ENCODE measurements at regions not wholly inside any gene's neighbourhood (a gene's known extent, or its start where the extent isn't known, plus 50 kb on each side); places are given as distances from the start of the nearest gene placed in this dataset.

DNA sequence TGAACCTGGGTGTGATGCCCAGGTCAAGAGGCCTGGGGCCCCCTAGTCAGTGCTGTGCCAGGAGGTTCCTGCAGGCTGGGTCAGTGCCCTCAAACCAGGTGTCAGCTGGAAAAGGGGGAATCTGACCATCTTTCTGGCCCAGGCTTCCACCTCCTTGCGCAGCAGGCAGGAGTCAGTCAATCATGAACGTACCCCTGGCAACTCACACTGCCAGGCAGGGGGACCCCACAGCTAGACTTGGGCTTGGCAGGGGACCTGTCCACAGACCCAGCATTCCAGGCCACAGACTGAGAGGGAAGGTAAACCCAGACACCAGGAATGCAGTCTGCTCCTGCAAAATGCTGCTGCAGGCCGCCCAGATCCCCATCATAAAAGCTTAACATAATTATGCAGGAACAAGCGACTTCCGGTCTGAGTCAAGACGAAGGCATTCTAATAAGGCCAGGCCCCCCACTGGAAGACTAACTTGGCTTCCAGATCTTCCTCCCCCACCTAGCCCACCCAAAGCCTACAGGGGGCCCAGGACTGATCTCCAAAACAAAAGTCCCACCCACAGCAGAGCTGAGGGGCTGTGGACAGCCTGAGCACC is 156.3 kb downstream of the BCOR start:
- Histone ChIP-seq H3K9ac (ENCODE audit: extremely low read depth, low read length, poor library complexity, severe bottlenecking) (no peak overlapping the region), H3K27ac (ENCODE audit: low read depth, low read length) (no peak overlapping the region), H3K9me3 (ENCODE audit: control insufficient read depth, low read length) (no peaks in the 10 kb centered on the region), H3K4me1 (ENCODE audit: control insufficient read depth, insufficient read depth, low read length) (no peaks in the 10 kb centered on the region), H3K4me3 (ENCODE audit: low read length) (no peak overlapping the region), H3K27me3 (ENCODE audit: control insufficient read depth, insufficient read depth, low read length, poor library complexity, severe bottlenecking) (no peaks in the 10 kb centered on the region), H3K36me3 (ENCODE audit: control insufficient read depth, insufficient read depth, low read length) (no peaks in the 10 kb centered on the region)
- 86% methylated on average over 6 of the region's 6 CpGs; no CpG with 5 or more reads in 1 of the 2 experiments for WGBS, 2 experiments (ENCODE audit: insufficient coverage in 1 of 2, insufficient read length in 1 of 2)
- H3K4me3 Mint-ChIP-seq, result no peak overlapping the region
- DNase-seq, result peak; percentile 69
- TF ChIP-seq, protein P1, sequence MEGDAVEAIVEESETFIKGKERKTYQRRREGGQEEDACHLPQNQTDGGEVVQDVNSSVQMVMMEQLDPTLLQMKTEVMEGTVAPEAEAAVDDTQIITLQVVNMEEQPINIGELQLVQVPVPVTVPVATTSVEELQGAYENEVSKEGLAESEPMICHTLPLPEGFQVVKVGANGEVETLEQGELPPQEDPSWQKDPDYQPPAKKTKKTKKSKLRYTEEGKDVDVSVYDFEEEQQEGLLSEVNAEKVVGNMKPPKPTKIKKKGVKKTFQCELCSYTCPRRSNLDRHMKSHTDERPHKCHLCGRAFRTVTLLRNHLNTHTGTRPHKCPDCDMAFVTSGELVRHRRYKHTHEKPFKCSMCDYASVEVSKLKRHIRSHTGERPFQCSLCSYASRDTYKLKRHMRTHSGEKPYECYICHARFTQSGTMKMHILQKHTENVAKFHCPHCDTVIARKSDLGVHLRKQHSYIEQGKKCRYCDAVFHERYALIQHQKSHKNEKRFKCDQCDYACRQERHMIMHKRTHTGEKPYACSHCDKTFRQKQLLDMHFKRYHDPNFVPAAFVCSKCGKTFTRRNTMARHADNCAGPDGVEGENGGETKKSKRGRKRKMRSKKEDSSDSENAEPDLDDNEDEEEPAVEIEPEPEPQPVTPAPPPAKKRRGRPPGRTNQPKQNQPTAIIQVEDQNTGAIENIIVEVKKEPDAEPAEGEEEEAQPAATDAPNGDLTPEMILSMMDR (conservative IDR thresholded peaks at IDR 0.05), result no peak
- peaks cover 6% of the 10 kb centered on the region for H3K4me1 Mint-ChIP-seq
- peak overlapping the region; percentile 64 for H3K27ac Mint-ChIP-seq
- H3K9me3 Mint-ChIP-seq, result peaks cover 16% of the 10 kb centered on the region
- H3K36me3 Mint-ChIP-seq (ENCODE audit: low read depth), result no peaks in the 10 kb centered on the region
- peaks cover 2% of the 10 kb centered on the region for H3K27me3 Mint-ChIP-seq (ENCODE audit: insufficient read depth)

DNA sequence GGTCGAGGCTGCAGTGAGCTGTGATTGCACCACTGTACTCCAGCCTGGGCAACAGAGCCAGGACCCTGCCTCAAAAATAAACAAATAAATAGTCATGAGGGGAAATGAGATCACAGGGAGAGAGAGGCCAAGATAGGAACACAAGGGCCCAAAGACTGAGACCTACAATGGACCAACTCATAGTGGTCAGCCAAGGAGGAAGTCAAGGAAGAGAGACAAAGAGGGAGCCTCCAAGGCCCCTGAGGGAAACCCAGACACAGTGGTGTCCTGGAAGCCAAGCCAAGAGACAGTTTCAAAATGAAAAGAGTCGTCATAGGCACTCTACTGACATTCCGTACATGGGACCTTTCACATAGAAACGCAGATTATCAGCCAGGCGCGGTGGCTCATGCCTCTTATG is 153.3 kb downstream of the BCOR start:
- TF ChIP-seq, protein P1 (conservative IDR thresholded peaks at IDR 0.05), result no peak
- Histone ChIP-seq H3K9me3 (ENCODE audit: control insufficient read depth, low read length) (no peaks in the 10 kb centered on the region), H3K4me3 (ENCODE audit: low read length) (no peak overlapping the region), H3K27me3 (ENCODE audit: control insufficient read depth, insufficient read depth, low read length, poor library complexity, severe bottlenecking) (no peaks in the 10 kb centered on the region), H3K36me3 (ENCODE audit: control insufficient read depth, insufficient read depth, low read length) (no peaks in the 10 kb centered on the region), H3K4me1 (ENCODE audit: control insufficient read depth, insufficient read depth, low read length) (no peaks in the 10 kb centered on the region), H3K27ac (ENCODE audit: low read depth, low read length) (no peak overlapping the region), H3K9ac (ENCODE audit: extremely low read depth, low read length, poor library complexity, severe bottlenecking) (no peak overlapping the region)
- H3K27me3 Mint-ChIP-seq (ENCODE audit: insufficient read depth), result peaks cover 2% of the 10 kb centered on the region
- DNase-seq, result no peak
- H3K9me3 Mint-ChIP-seq, result peaks cover 18% of the 10 kb centered on the region
- H3K4me3 Mint-ChIP-seq, result no peak overlapping the region
- WGBS, 2 experiments (ENCODE audit: insufficient coverage in 1 of 2, insufficient read length in 1 of 2), result 91 to 100% methylated on average over 3 to 6 of the region's 6 CpGs
- H3K4me1 Mint-ChIP-seq, result peaks cover 10% of the 10 kb centered on the region
- no peak overlapping the region for H3K27ac Mint-ChIP-seq
- H3K36me3 Mint-ChIP-seq (ENCODE audit: low read depth), result no peaks in the 10 kb centered on the region

DNA sequence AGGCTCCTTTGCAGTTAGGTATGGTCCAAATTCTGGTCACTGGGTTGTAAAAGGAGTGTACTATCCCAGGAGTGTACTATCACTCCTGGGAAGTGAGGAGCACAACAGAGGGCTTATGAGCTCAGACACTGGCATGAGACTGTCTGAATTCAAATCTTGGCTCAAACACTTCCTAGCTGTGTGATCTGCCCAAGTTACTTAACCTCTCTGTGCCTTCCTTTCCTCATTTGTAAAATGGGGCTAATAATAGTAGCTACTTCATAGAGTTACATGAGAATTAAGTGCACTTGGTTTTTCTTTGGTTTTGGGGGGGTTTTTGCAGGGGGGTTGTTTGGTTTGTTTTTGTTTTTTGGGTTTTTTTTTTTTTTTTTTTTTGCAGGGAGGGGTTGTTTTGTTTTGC is 152.0 kb downstream of the BCOR start:
- Mint-ChIP-seq H3K27me3 (ENCODE audit: insufficient read depth) (peaks cover 3% of the 10 kb centered on the region), H3K9me3 (peaks cover 29% of the 10 kb centered on the region), H3K4me1 (peaks cover 10% of the 10 kb centered on the region), H3K27ac (no peak overlapping the region), H3K4me3 (no peak overlapping the region), H3K36me3 (ENCODE audit: low read depth) (no peaks in the 10 kb centered on the region)
- Histone ChIP-seq H3K27ac (ENCODE audit: low read depth, low read length) (no peak overlapping the region), H3K36me3 (ENCODE audit: control insufficient read depth, insufficient read depth, low read length) (no peaks in the 10 kb centered on the region), H3K27me3 (ENCODE audit: control insufficient read depth, insufficient read depth, low read length, poor library complexity, severe bottlenecking) (no peaks in the 10 kb centered on the region), H3K9me3 (ENCODE audit: control insufficient read depth, low read length) (no peaks in the 10 kb centered on the region), H3K4me3 (ENCODE audit: low read length) (no peak overlapping the region), H3K4me1 (ENCODE audit: control insufficient read depth, insufficient read depth, low read length) (no peaks in the 10 kb centered on the region), H3K9ac (ENCODE audit: extremely low read depth, low read length, poor library complexity, severe bottlenecking) (no peak overlapping the region)
- no peak for DNase-seq
- TF ChIP-seq, protein P1 (conservative IDR thresholded peaks at IDR 0.05), result no peak

Measured in endodermal cell (in vitro differentiated cells).